ENCODE measurements at regions not wholly inside any gene's neighbourhood (a gene's known extent, or its start where the extent isn't known, plus 50 kb on each side); places are given as distances from the start of the nearest gene placed in this dataset.

GRCh38 chr4:112073181-112073580 lies 72.1 kb upstream of the FAM241A start:
- no peak for TF ChIP-seq POLR2A (IDR thresholded peaks at IDR 0.05; ENCODE audit: low read length)
- no peak for TF ChIP-seq GATA1 (IDR thresholded peaks at IDR 0.05; ENCODE audit: low read depth, low read length)
